Calu3 (cell line): ENCODE measurements at regions not wholly inside any gene's neighbourhood (a gene's known extent, or its start where the extent isn't known, plus 50 kb on each side); places are given as distances from the start of the nearest gene placed in this dataset.

Source experiments
- BruUV-seq: library from RNA; stranded (reverse); fragments of 400-500 nt; replicated peaks from 2 replicates; lab custom pipeline; 2021; lab: Mats Ljungman, UMichigan
- CTCF ChIA-PET: fragments of 300-600 bp; sonication (Branson Sonifier 250); formaldehyde crosslinking; loops from one replicate; lab custom pipeline; 2022; ENCODE audit warnings: antibody characterized with exemption; lab: Charles Lee
- DNase-seq: peaks from one replicate; pipeline ENCODE4 v3.0.0; 2022
- H3K27ac Mint-ChIP-seq: one replicate; pipeline ENCODE4 v1.8.0; 2022; ENCODE audit warnings: mixed read lengths; ENCODE audit not compliant: unreplicated experiment
- H3K27me3 Mint-ChIP-seq: one replicate; pipeline ENCODE4 v1.8.0; 2022; ENCODE audit warnings: mixed read lengths; ENCODE audit not compliant: unreplicated experiment
- H3K36me3 Mint-ChIP-seq: one replicate; pipeline ENCODE4 v1.8.0; 2022; ENCODE audit warnings: mild to moderate bottlenecking, moderate library complexity, mixed read lengths; ENCODE audit not compliant: insufficient read depth, unreplicated experiment
- H3K4me1 Mint-ChIP-seq: one replicate; pipeline ENCODE4 v1.8.0; 2022; ENCODE audit warnings: mild to moderate bottlenecking, low read depth, mixed read lengths; ENCODE audit not compliant: unreplicated experiment
- H3K4me3 Mint-ChIP-seq: one replicate; pipeline ENCODE4 v1.8.0; 2022; ENCODE audit warnings: mild to moderate bottlenecking, low read depth, moderate library complexity, mixed read lengths; ENCODE audit not compliant: unreplicated experiment
- H3K9me3 Mint-ChIP-seq: one replicate; pipeline ENCODE4 v1.8.0; 2022; ENCODE audit warnings: low read depth, mixed read lengths; ENCODE audit not compliant: unreplicated experiment
- CTCF ChIP-seq: fragments of 200-600 bp; IDR thresholded peaks from one replicate; pipeline ENCODE4 v1.8.0; 2022; ENCODE audit warnings: antibody characterized with exemption; ENCODE audit not compliant: unreplicated experiment
- intact Hi-C: fragments of 100-400 bp; cut with micrococcal nuclease; formaldehyde crosslinking; loops from one replicate; pipeline ENCODE4 v1.10.0; 2022; ENCODE audit not compliant: unreplicated experiment

- Mint-ChIP-seq H3K36me3 (no peaks in the 10 kb centered on the region), H3K27ac (no peak overlapping the region), H3K27me3 (no peaks in the 10 kb centered on the region), H3K4me1 (no peaks in the 10 kb centered on the region), H3K4me3 (no peak overlapping the region), H3K9me3 (peaks cover 13% of the 10 kb centered on the region)
- no peak for DNase-seq
- CTCF ChIA-PET, result no interaction called here
- TF ChIP-seq CTCF, result no peak
- no TSS peak for BruUV-seq
- intact Hi-C loops, result no loop called here
Observed at GRCh38 chr11:81373986-81374385, 1359.7 kb downstream of the FAM181B start.

GRCh38 chr11:81368192-81368591 is 1365.5 kb downstream of the FAM181B start:
- H3K4me3 Mint-ChIP-seq, result no peak overlapping the region
- no peaks in the 10 kb centered on the region for H3K27me3 Mint-ChIP-seq
- BruUV-seq, result no TSS peak
- peaks cover 4% of the 10 kb centered on the region for H3K9me3 Mint-ChIP-seq
- TF ChIP-seq CTCF, result no peak
- DNase-seq, result no peak
- CTCF ChIA-PET, result no interaction called here
- intact Hi-C loops, result no loop called here
- no peaks in the 10 kb centered on the region for H3K36me3 Mint-ChIP-seq
- no peak overlapping the region for H3K27ac Mint-ChIP-seq
- no peaks in the 10 kb centered on the region for H3K4me1 Mint-ChIP-seq

GRCh38 chr11:81365496-81365895 is 1368.2 kb downstream of the FAM181B start:
- H3K27me3 Mint-ChIP-seq, result no peaks in the 10 kb centered on the region
- H3K36me3 Mint-ChIP-seq, result no peaks in the 10 kb centered on the region
- no peak overlapping the region for H3K27ac Mint-ChIP-seq
- intact Hi-C loops, result no loop called here
- no peak for DNase-seq
- no peak overlapping the region for H3K4me3 Mint-ChIP-seq
- CTCF ChIA-PET, result no interaction called here
- no TSS peak for BruUV-seq
- no peak for TF ChIP-seq CTCF
- peaks cover 4% of the 10 kb centered on the region for H3K9me3 Mint-ChIP-seq
- H3K4me1 Mint-ChIP-seq, result no peaks in the 10 kb centered on the region

- no TSS peak for BruUV-seq
- CTCF ChIA-PET, result no interaction called here
- Mint-ChIP-seq H3K27ac (no peak overlapping the region), H3K9me3 (peaks cover 7% of the 10 kb centered on the region), H3K4me3 (no peak overlapping the region), H3K27me3 (no peaks in the 10 kb centered on the region), H3K4me1 (no peaks in the 10 kb centered on the region), H3K36me3 (no peaks in the 10 kb centered on the region)
- TF ChIP-seq CTCF, result no peak
- no peak for DNase-seq
- intact Hi-C loops, result no loop called here
Observed at GRCh38 chr11:81359476-81359875, 1374.2 kb downstream of the FAM181B start.
